ENCODE measurements at regions not wholly inside any gene's neighbourhood (a gene's known extent, or its start where the extent isn't known, plus 50 kb on each side); places are given as distances from the start of the nearest gene placed in this dataset.

DNA sequence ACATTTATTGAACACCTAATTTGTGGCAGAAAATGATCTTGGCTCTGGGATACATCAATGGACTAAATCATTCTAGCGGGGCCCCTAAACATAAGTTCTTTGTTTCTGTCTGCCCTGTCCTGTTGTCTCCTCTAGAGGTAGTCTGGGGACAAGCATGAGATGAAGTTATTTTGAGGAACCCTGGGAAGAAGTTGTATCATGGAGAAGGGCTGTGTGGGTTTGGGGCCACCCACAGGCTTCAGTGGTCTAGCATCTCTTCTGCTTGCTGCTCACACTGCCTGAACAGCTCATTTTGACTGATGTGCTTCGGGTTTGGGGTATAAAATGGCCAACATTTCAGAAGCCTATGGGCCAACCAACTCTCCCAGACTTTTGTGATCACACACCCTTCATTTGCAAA is 50.3 kb upstream of the OSBPL11 start:
- TF ChIP-seq, protein P1, sequence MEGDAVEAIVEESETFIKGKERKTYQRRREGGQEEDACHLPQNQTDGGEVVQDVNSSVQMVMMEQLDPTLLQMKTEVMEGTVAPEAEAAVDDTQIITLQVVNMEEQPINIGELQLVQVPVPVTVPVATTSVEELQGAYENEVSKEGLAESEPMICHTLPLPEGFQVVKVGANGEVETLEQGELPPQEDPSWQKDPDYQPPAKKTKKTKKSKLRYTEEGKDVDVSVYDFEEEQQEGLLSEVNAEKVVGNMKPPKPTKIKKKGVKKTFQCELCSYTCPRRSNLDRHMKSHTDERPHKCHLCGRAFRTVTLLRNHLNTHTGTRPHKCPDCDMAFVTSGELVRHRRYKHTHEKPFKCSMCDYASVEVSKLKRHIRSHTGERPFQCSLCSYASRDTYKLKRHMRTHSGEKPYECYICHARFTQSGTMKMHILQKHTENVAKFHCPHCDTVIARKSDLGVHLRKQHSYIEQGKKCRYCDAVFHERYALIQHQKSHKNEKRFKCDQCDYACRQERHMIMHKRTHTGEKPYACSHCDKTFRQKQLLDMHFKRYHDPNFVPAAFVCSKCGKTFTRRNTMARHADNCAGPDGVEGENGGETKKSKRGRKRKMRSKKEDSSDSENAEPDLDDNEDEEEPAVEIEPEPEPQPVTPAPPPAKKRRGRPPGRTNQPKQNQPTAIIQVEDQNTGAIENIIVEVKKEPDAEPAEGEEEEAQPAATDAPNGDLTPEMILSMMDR (conservative IDR thresholded peaks at IDR 0.05; ENCODE audit: low read depth, low read length), result no peak

DNA sequence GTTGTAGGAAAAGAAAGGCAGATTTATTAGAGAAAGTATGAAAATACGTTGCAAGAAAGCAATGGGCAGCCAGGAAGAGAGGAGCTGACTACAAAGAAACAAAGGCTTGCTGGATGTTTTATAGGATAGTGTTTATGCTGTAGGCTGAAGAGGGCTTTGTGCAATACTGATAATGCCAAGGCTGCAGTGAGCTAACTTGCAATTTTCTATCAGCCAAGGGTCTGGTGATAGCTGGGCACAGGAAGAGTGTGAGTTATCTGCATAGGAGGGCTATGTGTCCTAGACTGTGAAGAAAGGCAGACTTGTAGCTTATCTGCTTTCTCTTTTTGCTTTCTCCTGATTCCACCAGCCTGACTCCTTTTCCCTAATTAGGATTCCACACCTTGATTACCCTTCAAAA is 51.3 kb upstream of the OSBPL11 start:
- DNase-seq (ENCODE audit: low read depth), result no peak
- H3K4me3 ChIP-seq (ENCODE audit: low read length), result no peak overlapping the region
- TF ChIP-seq, protein P1 (conservative IDR thresholded peaks at IDR 0.05; ENCODE audit: low read depth, low read length), result no peak

More for the DNA sequence above, 50.3 kb upstream of the OSBPL11 start:
- no peak overlapping the region for H3K4me3 ChIP-seq (ENCODE audit: low read length)
- DNase-seq (ENCODE audit: low read depth), result no peak

DNA sequence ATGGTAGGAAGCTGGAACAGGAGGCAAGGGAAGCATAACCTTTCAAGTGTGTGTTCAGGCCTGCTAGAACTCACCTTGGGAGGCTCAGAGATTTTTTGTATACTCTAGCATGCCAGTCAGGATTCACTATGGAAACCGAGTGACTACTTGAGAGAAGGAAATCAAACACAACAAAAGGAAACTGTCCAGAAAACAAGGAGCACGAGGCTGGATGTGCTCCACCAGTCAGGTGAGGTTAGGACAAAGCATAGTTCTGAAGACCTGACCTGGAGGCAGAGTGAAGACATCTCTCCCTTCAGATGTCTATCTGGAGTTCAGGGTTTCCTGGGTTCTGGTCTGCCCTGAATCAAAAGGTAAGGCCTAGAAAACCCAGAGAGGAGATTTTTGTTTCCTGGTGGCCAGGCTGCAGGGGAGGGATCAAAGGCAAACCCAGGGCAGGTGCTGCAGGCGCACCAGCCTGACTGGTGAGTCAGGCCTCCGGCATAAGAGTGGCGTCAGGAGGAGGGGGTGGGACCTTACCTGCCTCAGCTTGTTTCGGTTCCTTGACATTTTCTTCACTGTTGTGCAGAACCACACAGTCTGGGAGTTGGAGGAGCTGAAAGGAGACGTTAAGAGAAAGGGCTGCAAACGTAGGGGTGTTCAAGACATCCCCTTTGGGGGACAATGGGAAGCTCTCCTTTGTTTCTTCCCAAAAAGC is 52.2 kb upstream of the OSBPL11 start:
- H3K4me3 ChIP-seq (ENCODE audit: low read length), result no peak overlapping the region
- no peak for DNase-seq (ENCODE audit: low read depth)
- TF ChIP-seq, protein P1 (conservative IDR thresholded peaks at IDR 0.05; ENCODE audit: low read depth, low read length), result no peak

DNA sequence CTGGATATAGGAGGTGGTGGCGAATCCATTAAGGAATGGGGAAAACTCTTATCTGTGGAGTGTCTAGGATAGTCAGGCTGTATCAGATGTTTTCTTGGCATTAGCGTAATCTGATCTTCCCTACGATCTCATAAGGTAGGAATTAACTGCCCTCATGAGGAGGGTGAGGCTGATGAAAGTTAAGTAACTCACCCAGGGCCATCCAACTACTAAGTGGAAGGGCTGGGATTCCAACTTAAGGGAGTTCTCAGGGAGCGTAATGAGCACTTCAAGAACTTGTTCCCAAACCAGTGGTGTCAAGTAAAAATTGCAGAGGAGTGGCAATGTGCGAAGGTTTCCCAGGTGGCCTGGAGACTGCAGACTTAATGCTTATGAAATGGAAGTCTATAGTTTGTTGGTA is 55.9 kb upstream of the OSBPL11 start:
- TF ChIP-seq, protein P1 (conservative IDR thresholded peaks at IDR 0.05; ENCODE audit: low read depth, low read length), result no peak
- DNase-seq (ENCODE audit: low read depth), result no peak
- H3K4me3 ChIP-seq (ENCODE audit: low read length), result no peak overlapping the region

DNA sequence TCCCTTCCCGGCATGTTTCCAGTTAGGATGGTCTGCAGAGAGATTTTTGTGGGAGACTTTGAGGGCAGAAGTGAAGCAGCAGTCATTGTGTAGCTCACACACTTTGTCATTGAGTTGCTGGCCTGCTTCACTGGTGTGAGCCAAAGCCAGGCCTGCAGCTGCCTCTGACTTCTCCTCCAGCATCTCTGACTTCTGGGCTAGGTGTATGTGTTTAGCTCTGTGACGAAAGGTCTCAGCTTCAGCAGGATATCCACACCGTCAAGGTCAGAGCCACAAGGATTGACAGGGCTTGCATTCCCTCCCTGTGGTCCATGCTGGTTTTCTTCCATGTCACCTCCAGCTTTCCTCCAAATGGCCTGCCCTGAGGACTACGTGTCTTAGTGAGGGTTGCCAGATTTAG is 57.1 kb upstream of the OSBPL11 start:
- TF ChIP-seq, protein P1 (conservative IDR thresholded peaks at IDR 0.05; ENCODE audit: low read depth, low read length), result no peak
- no peak overlapping the region for H3K4me3 ChIP-seq (ENCODE audit: low read length)
- no peak for DNase-seq (ENCODE audit: low read depth)

DNA sequence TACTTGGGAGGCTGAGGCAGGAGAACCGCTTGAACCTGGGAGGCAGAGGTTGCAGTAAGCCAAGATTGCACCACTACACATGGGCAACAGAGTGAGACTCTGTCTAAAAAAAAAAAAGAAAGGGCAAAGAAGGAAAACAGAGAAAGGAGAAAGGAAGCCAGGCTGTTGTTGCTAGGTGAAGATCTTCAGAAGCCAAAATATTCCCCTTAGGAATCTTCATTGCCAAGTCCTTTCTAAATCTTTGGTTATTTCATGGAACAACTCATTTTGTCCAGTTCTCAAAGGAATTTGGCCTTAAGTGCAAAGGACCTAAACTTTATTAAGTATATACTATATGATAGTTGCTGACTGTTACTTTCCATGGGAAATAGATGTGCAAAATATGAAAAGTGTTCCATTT is 59.2 kb upstream of the OSBPL11 start:
- TF ChIP-seq, protein P1 (conservative IDR thresholded peaks at IDR 0.05; ENCODE audit: low read depth, low read length), result no peak
- DNase-seq (ENCODE audit: low read depth), result no peak
- no peak overlapping the region for H3K4me3 ChIP-seq (ENCODE audit: low read length)

DNA sequence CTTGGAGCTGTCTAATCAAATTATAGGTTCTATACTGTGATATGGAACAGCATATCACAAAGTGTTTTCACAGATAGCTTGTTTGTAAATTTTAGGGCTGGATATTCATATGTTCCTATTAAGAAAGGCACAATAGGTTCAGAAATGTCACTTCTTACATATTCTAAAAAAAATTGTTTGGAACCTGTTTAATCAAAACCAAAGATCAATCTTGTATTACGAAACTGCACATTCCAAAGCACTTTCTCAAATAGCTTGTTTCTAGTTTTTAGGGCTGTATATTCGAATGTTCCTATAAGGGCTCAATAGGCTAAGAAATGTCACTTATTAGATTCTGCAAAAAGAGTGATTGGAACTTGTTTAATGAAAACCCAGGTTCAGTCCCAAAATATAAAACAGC is 67.4 kb upstream of the OSBPL11 start:
- H3K4me3 ChIP-seq (ENCODE audit: low read length), result no peak overlapping the region
- TF ChIP-seq, protein P1 (conservative IDR thresholded peaks at IDR 0.05; ENCODE audit: low read depth, low read length), result no peak
- DNase-seq (ENCODE audit: low read depth), result no peak
